ENCODE measurements at regions not wholly inside any gene's neighbourhood (a gene's known extent, or its start where the extent isn't known, plus 50 kb on each side); places are given as distances from the start of the nearest gene placed in this dataset.

DNA sequence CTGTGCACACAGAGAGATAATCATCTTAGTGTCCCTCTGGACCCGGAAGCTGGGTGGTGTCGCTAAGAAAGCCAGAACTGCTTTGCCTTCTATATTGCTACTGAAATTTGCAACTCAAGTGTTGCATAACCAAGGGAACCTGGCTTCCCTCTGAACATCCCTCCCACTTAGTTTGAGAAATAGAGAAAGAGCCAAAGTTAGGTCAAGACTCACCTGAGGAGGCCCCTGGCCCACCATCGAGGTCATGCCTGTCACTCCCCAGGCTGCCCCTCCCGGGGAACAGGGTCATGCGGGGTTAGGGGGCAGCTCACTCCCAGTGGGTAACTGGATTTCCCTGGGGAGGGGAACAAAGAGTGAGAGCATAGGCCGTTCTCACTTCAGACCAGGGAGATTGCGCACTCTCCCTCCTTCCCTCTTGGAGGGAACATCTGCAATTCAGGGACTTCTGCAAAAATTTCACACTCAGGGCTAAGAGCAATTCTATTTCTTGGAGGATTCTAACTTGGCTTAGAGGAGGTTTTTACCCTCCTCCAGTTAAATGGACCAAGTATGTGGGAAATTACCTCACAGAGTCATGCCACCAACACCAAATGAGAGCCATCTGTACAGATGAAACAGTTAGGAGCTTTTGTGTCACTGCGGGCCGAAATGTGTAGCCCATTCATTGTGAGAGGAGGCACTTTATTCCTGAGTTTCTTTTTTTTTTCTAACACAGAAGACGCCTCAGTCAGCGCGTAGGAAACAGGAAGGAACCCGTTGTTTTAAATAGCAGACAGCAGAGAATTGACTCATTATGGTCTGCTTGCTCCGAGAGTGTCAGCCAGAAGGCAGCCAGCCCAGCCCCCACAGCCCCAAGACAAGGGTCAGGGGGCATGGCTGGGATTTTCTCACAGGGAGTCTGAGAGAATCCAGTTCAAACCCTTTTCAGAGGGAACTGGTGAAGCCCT is 221.3 kb downstream of the ARHGAP12 start:
- TF ChIP-seq, protein P1, sequence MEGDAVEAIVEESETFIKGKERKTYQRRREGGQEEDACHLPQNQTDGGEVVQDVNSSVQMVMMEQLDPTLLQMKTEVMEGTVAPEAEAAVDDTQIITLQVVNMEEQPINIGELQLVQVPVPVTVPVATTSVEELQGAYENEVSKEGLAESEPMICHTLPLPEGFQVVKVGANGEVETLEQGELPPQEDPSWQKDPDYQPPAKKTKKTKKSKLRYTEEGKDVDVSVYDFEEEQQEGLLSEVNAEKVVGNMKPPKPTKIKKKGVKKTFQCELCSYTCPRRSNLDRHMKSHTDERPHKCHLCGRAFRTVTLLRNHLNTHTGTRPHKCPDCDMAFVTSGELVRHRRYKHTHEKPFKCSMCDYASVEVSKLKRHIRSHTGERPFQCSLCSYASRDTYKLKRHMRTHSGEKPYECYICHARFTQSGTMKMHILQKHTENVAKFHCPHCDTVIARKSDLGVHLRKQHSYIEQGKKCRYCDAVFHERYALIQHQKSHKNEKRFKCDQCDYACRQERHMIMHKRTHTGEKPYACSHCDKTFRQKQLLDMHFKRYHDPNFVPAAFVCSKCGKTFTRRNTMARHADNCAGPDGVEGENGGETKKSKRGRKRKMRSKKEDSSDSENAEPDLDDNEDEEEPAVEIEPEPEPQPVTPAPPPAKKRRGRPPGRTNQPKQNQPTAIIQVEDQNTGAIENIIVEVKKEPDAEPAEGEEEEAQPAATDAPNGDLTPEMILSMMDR (IDR thresholded peaks at IDR 0.05; ENCODE audit: borderline replicate concordance, extremely low read depth, insufficient read depth), result no peak
- no peaks in the 10 kb centered on the region for H3K27me3 ChIP-seq (ENCODE audit: control insufficient read depth, insufficient read depth, low read length)
- peak overlapping the region; percentile 59 to 75 for H3K27ac ChIP-seq (ENCODE audit: low read depth in 2 of 2, low read length in 2 of 2)
- peaks cover 0 to 5% (median 3%) of the 10 kb centered on the region in 3 donors for H3K9me3 ChIP-seq (ENCODE audit: control insufficient read depth in 2 of 3, insufficient read depth in 1 of 3, low read length in 3 of 3)
- no peak for FAIRE-seq
- DNase-seq, result peak in 4 of 5 donors; percentile 48 to 86 (median 72)
- intact Hi-C loops (cut with DNase I), result no loop called here
- no peak overlapping the region for H3K4me3 ChIP-seq (ENCODE audit: low read length in 3 of 3)
- H3K36me3 ChIP-seq (ENCODE audit: control insufficient read depth in 2 of 3, insufficient read depth in 3 of 3, low read length in 3 of 3), result no peaks in the 10 kb centered on the region
- peaks cover 3 to 13% (median 13%) of the 10 kb centered on the region in 3 donors for H3K4me1 ChIP-seq (ENCODE audit: control insufficient read depth in 2 of 3, insufficient read depth in 2 of 3, low read depth in 1 of 3, low read length in 3 of 3)
- H3K9ac ChIP-seq (ENCODE audit: low read length in 3 of 3), result peak overlapping the region in 1 of 3 donors; percentile 24

DNA sequence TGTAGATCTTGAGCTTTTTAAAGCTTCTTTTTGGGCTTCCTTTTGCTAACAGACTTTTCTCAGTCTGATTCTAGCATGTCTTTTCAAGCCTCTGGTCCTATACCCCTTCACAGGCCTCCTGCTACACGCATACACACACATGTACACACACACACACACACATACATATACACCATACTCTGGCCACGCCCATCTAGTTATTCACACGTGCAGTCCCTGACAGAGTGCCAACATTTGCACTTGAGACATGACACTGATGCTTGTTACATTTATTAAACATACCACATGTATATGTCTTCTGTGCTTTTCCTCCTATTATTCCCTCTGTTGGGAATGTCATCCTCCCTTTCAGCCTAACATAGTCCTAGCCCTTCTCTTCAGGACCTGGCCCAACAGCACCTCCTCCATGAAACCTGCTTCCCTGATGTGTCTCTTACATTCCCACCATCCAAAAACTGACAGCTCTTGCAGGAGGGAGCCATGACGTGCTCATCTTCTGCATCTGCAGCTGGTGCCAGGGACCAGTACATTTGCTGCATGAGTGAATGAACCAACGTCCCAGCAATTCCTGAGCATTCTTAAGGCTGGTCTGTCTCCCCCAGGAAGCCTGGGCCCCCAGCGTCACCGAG is 222.1 kb downstream of the ARHGAP12 start:
- Histone ChIP-seq H3K27me3 (ENCODE audit: control insufficient read depth, insufficient read depth, low read length) (no peaks in the 10 kb centered on the region), H3K36me3 (ENCODE audit: control insufficient read depth in 2 of 3, insufficient read depth in 3 of 3, low read length in 3 of 3) (no peaks in the 10 kb centered on the region), H3K4me3 (ENCODE audit: low read length in 3 of 3) (no peak overlapping the region), H3K9ac (ENCODE audit: low read length in 3 of 3) (no peak overlapping the region), H3K9me3 (ENCODE audit: control insufficient read depth in 2 of 3, insufficient read depth in 1 of 3, low read length in 3 of 3) (peaks cover 0 to 3% (median 0%) of the 10 kb centered on the region in 3 donors), H3K27ac (ENCODE audit: low read depth in 2 of 2, low read length in 2 of 2) (peak overlapping the region; percentile 59 to 75), H3K4me1 (ENCODE audit: control insufficient read depth in 2 of 3, insufficient read depth in 2 of 3, low read depth in 1 of 3, low read length in 3 of 3) (peaks cover 3 to 15% (median 13%) of the 10 kb centered on the region in 3 donors)
- TF ChIP-seq, protein P1 (IDR thresholded peaks at IDR 0.05; ENCODE audit: borderline replicate concordance, extremely low read depth, insufficient read depth), result no peak
- FAIRE-seq (no peak), DNase-seq (no peak)
- intact Hi-C loops (cut with DNase I), result no loop called here

GRCh38 chr10:31705136-31705535 is 223.5 kb downstream of the ARHGAP12 start:
- H3K36me3 ChIP-seq (ENCODE audit: control insufficient read depth in 2 of 3, insufficient read depth in 3 of 3, low read length in 3 of 3), result no peaks in the 10 kb centered on the region
- no peaks in the 10 kb centered on the region for H3K9me3 ChIP-seq (ENCODE audit: control insufficient read depth in 2 of 3, insufficient read depth in 1 of 3, low read length in 3 of 3)
- no peak for FAIRE-seq
- intact Hi-C loops (cut with DNase I), result no loop called here
- H3K27me3 ChIP-seq (ENCODE audit: control insufficient read depth, insufficient read depth, low read length), result no peaks in the 10 kb centered on the region
- DNase-seq, result no peak
- TF ChIP-seq, protein P1 (IDR thresholded peaks at IDR 0.05; ENCODE audit: borderline replicate concordance, extremely low read depth, insufficient read depth), result no peak
- no peak overlapping the region for H3K9ac ChIP-seq (ENCODE audit: low read length in 3 of 3)
- peaks cover 3 to 18% (median 13%) of the 10 kb centered on the region in 3 donors for H3K4me1 ChIP-seq (ENCODE audit: control insufficient read depth in 2 of 3, insufficient read depth in 2 of 3, low read depth in 1 of 3, low read length in 3 of 3)
- H3K27ac ChIP-seq (ENCODE audit: low read depth in 2 of 2, low read length in 2 of 2), result no peak overlapping the region
- no peak overlapping the region for H3K4me3 ChIP-seq (ENCODE audit: low read length in 3 of 3)
